ENCODE measurements at regions not wholly inside any gene's neighbourhood (a gene's known extent, or its start where the extent isn't known, plus 50 kb on each side); places are given as distances from the start of the nearest gene placed in this dataset.

DNA sequence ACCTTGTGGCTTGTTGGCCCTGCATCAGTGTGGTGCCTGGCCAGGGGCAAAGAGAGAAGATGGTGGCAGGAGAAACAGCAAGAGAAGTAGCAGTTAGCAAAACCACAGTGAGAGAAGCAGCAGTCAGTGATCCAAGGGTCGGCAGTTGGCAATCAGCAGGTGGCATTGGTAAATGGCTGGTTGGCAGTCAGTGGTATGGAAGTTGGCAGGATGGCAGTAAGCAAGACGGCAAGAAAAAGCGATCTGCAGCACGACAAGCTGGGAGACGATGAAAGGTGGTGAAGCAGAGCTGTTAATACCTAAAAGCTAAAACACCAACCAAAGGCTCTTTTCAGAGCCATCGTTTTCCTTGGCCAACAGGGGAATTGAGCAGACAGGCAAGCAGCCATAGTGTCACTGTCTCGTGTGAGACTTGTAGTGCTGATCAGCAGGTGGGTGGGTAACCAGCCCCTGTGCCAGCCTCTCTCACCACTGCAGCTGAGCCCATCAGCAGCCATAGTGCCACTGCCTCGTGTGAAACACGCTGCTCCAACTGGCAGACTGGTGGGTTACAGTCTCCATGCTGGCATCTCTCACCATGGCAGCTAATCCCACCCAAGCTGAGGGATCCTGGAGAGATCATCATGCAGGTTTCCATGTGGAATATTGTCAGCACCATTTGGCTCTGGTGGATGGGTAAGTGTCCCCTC, 2078.4 kb downstream of the PCDH7 start:
- TF ChIP-seq, protein P1, sequence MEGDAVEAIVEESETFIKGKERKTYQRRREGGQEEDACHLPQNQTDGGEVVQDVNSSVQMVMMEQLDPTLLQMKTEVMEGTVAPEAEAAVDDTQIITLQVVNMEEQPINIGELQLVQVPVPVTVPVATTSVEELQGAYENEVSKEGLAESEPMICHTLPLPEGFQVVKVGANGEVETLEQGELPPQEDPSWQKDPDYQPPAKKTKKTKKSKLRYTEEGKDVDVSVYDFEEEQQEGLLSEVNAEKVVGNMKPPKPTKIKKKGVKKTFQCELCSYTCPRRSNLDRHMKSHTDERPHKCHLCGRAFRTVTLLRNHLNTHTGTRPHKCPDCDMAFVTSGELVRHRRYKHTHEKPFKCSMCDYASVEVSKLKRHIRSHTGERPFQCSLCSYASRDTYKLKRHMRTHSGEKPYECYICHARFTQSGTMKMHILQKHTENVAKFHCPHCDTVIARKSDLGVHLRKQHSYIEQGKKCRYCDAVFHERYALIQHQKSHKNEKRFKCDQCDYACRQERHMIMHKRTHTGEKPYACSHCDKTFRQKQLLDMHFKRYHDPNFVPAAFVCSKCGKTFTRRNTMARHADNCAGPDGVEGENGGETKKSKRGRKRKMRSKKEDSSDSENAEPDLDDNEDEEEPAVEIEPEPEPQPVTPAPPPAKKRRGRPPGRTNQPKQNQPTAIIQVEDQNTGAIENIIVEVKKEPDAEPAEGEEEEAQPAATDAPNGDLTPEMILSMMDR (IDR thresholded peaks at IDR 0.05; ENCODE audit: unreplicated experiment): no peak
- H3K27ac Mint-ChIP-seq (ENCODE audit: unreplicated experiment): no peak overlapping the region
- DNase-seq: no peak
- intact Hi-C loops (cut with micrococcal nuclease; ENCODE audit: unreplicated experiment): no loop called here
- H3K4me1 Mint-ChIP-seq (ENCODE audit: low read depth, unreplicated experiment): no peaks in the 10 kb centered on the region
- CTCF ChIA-PET: no interaction called here
- H3K9me3 Mint-ChIP-seq (ENCODE audit: low read depth, unreplicated experiment): peaks cover 7% of the 10 kb centered on the region
- no peaks in the 10 kb centered on the region for H3K36me3 Mint-ChIP-seq (ENCODE audit: insufficient read depth, unreplicated experiment)
- BruUV-seq (replicated peaks): no TSS peak
- no peak overlapping the region for H3K4me3 Mint-ChIP-seq (ENCODE audit: low read depth, unreplicated experiment)
- H3K27me3 Mint-ChIP-seq (ENCODE audit: unreplicated experiment): no peaks in the 10 kb centered on the region

DNA sequence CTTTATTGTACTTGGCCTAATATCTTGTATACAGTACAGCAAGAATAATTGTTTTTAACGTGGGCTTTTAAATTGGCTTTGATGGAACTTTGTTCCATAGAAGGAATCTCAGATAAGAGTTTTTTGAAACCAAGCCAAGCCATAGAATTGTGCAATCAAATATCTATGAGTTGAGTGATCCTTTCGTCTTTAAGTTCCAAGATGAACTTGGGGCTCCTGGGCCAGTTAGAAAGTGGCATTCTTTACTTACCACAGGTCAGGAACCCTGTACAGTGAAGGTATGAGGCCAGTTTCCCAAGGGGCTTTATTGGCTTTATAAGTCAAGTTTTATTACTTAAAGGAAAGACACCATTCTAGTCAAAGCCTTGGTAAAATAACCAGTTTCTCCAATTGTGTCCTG, 2104.2 kb downstream of the PCDH7 start:
- Mint-ChIP-seq H3K27ac (ENCODE audit: unreplicated experiment) (no peak overlapping the region), H3K4me1 (ENCODE audit: low read depth, unreplicated experiment) (no peaks in the 10 kb centered on the region), H3K36me3 (ENCODE audit: insufficient read depth, unreplicated experiment) (no peaks in the 10 kb centered on the region), H3K9me3 (ENCODE audit: low read depth, unreplicated experiment) (peaks cover 8% of the 10 kb centered on the region), H3K4me3 (ENCODE audit: low read depth, unreplicated experiment) (no peak overlapping the region), H3K27me3 (ENCODE audit: unreplicated experiment) (no peaks in the 10 kb centered on the region)
- CTCF ChIA-PET: no interaction called here
- TF ChIP-seq, protein P1 (IDR thresholded peaks at IDR 0.05; ENCODE audit: unreplicated experiment): no peak
- intact Hi-C loops (cut with micrococcal nuclease; ENCODE audit: unreplicated experiment): no loop called here
- no TSS peak for BruUV-seq (replicated peaks)
- no peak for DNase-seq

DNA sequence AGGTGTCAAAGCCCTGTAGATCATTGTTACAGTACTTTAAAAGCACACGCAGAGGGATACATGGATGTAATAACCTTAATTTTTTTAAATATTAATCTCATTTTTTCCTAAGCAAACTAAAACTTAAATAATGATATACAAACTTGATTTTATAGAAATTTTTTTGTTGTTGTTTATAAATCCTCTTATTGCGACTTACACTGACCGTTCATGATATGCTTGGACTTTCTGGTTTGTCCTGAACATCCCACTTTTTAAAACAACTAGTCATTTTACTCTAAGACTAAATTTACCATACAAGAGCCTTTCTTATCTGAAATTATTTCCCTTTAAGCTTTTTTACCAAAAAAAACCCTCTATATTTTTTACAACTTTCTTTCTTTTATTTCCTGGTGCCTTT, 2106.0 kb downstream of the PCDH7 start:
- Mint-ChIP-seq H3K27ac (ENCODE audit: unreplicated experiment) (no peak overlapping the region), H3K4me3 (ENCODE audit: low read depth, unreplicated experiment) (no peak overlapping the region), H3K4me1 (ENCODE audit: low read depth, unreplicated experiment) (no peaks in the 10 kb centered on the region), H3K9me3 (ENCODE audit: low read depth, unreplicated experiment) (peaks cover 9% of the 10 kb centered on the region), H3K27me3 (ENCODE audit: unreplicated experiment) (no peaks in the 10 kb centered on the region), H3K36me3 (ENCODE audit: insufficient read depth, unreplicated experiment) (no peaks in the 10 kb centered on the region)
- CTCF ChIA-PET: no interaction called here
- TF ChIP-seq, protein P1 (IDR thresholded peaks at IDR 0.05; ENCODE audit: unreplicated experiment): no peak
- intact Hi-C loops (cut with micrococcal nuclease; ENCODE audit: unreplicated experiment): no loop called here
- no peak for DNase-seq
- no TSS peak for BruUV-seq (replicated peaks)

DNA sequence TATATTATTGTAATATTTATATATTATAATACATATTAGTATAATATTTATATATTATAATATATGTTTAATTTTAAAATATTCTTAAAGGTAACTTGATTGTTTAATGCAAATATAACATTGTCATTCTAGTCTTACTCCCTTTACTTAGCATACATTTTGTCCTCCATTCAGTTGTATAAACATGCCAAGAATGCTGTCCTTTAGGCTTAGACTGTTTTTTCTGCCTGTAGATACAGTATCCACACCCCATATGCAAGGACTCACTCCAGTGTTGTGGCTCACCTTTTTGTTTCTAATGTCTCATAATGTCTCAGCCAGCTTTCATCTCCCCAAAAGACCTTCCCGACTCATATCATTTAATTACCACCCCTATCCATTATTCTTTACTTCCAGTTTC, 2110.0 kb downstream of the PCDH7 start:
- Mint-ChIP-seq H3K27ac (ENCODE audit: unreplicated experiment) (no peak overlapping the region), H3K9me3 (ENCODE audit: low read depth, unreplicated experiment) (peaks cover 5% of the 10 kb centered on the region), H3K36me3 (ENCODE audit: insufficient read depth, unreplicated experiment) (no peaks in the 10 kb centered on the region), H3K4me3 (ENCODE audit: low read depth, unreplicated experiment) (no peak overlapping the region), H3K4me1 (ENCODE audit: low read depth, unreplicated experiment) (no peaks in the 10 kb centered on the region), H3K27me3 (ENCODE audit: unreplicated experiment) (no peaks in the 10 kb centered on the region)
- DNase-seq: no peak
- TF ChIP-seq, protein P1 (IDR thresholded peaks at IDR 0.05; ENCODE audit: unreplicated experiment): no peak
- no TSS peak for BruUV-seq (replicated peaks)
- CTCF ChIA-PET: no interaction called here
- intact Hi-C loops (cut with micrococcal nuclease; ENCODE audit: unreplicated experiment): no loop called here

Measured in Calu3 (cell line).